ENCODE measurements at regions not wholly inside any gene's neighbourhood (a gene's known extent, or its start where the extent isn't known, plus 50 kb on each side); places are given as distances from the start of the nearest gene placed in this dataset.

GRCh38 chr3:139202226-139202958 lies 141.4 kb upstream of the MRPS22 start (continued):
- 0 out of 4 replicates have a peak, but pooled peaks of 1 of the 2 experiments have one; percentile 26 for TF ChIP-seq RCOR1 (IDR thresholded peaks at IDR 0.05; ENCODE audit: borderline replicate concordance in 1 of 2, low read depth in 2 of 2, low read length in 2 of 2)
- TF ChIP-seq ZBTB9 (CRISPR knock-in tag; IDR thresholded peaks at IDR 0.05) = no peak
- no peak for TF ChIP-seq MBD1 (CRISPR knock-in tag; IDR thresholded peaks at IDR 0.05)
- TF ChIP-seq ZFP1 (CRISPR knock-in tag; IDR thresholded peaks at IDR 0.05) = no peak
- peak; percentile 33; the same call in 1 of the 2 replicates for TF ChIP-seq ETV1 (tag; conservative IDR thresholded peaks at IDR 0.05; ENCODE audit: low read depth)
- TF ChIP-seq GABPA (tag; conservative IDR thresholded peaks at IDR 0.05; ENCODE audit: low read depth) = no peak
- peak; percentile 97 for TF ChIP-seq PKNOX1 (IDR thresholded peaks at IDR 0.05)
- TF ChIP-seq TEAD1 (CRISPR knock-in tag; IDR thresholded peaks at IDR 0.05) = no peak
- no peak for TF ChIP-seq ZNF655 (CRISPR knock-in tag; IDR thresholded peaks at IDR 0.05)
- no peak for TF ChIP-seq ZNF224 (CRISPR knock-in tag; IDR thresholded peaks at IDR 0.05)
- TF ChIP-seq PML (IDR thresholded peaks at IDR 0.05; ENCODE audit: low read length) = no peak
- no peak for TF ChIP-seq GATAD2B (IDR thresholded peaks at IDR 0.05; ENCODE audit: borderline replicate concordance)
- TF ChIP-seq REST (IDR thresholded peaks at IDR 0.05; ENCODE audit: borderline replicate concordance) = peak; percentile 74
- TF ChIP-seq REST (CRISPR knock-in tag; IDR thresholded peaks at IDR 0.05; ENCODE audit: low read depth) = no peak
